ENCODE measurements at regions not wholly inside any gene's neighbourhood (a gene's known extent, or its start where the extent isn't known, plus 50 kb on each side); places are given as distances from the start of the nearest gene placed in this dataset.

GRCh38 chr16:6047325-6047724, 949.7 kb upstream of the EEF2KMT start (continued):
- no peak for TF ChIP-seq POU6F1 (CRISPR knock-in tag; IDR thresholded peaks at IDR 0.05; ENCODE audit: borderline replicate concordance, low read depth)
- TF ChIP-seq CSDC2 (CRISPR knock-in tag; IDR thresholded peaks at IDR 0.05): no peak
- TF ChIP-seq ISL1 (CRISPR knock-in tag; IDR thresholded peaks at IDR 0.05): no peak
- TF ChIP-seq GLIS3 (CRISPR knock-in tag; IDR thresholded peaks at IDR 0.05): no peak
- TF ChIP-seq RARB (CRISPR knock-in tag; IDR thresholded peaks at IDR 0.05): no peak
- TF ChIP-seq ZFP30 (CRISPR knock-in tag; IDR thresholded peaks at IDR 0.05): no peak
- TF ChIP-seq BACH2 (CRISPR knock-in tag; IDR thresholded peaks at IDR 0.05; ENCODE audit: borderline replicate concordance): no peak

GRCh38 chr16:6038941-6039645, 941.5 kb upstream of the EEF2KMT start:
- TF ChIP-seq TCF4 (CRISPR knock-in tag; IDR thresholded peaks at IDR 0.05; ENCODE audit: borderline replicate concordance) (no peak), ZNF8 (CRISPR knock-in tag; IDR thresholded peaks at IDR 0.05) (no peak), SNAI2 (CRISPR knock-in tag; IDR thresholded peaks at IDR 0.05) (no peak), ZNF565 (CRISPR knock-in tag; conservative IDR thresholded peaks at IDR 0.05; ENCODE audit: low read depth) (no peak), GLIS3 (CRISPR knock-in tag; IDR thresholded peaks at IDR 0.05) (no peak), ZC3H10 (CRISPR knock-in tag; IDR thresholded peaks at IDR 0.05) (no peak), ESRRG (CRISPR knock-in tag; IDR thresholded peaks at IDR 0.05) (no peak), PPARA (CRISPR knock-in tag; IDR thresholded peaks at IDR 0.05; ENCODE audit: borderline replicate concordance) (no peak), CSRNP3 (CRISPR knock-in tag; IDR thresholded peaks at IDR 0.05) (no peak), RARB (CRISPR knock-in tag; IDR thresholded peaks at IDR 0.05) (no peak), ISL1 (CRISPR knock-in tag; IDR thresholded peaks at IDR 0.05) (no peak), POU6F1 (CRISPR knock-in tag; IDR thresholded peaks at IDR 0.05; ENCODE audit: borderline replicate concordance, low read depth) (no peak), CSDC2 (CRISPR knock-in tag; IDR thresholded peaks at IDR 0.05) (no peak), ZNF70 (CRISPR knock-in tag; IDR thresholded peaks at IDR 0.05) (no peak), TSHZ2 (CRISPR knock-in tag; IDR thresholded peaks at IDR 0.05) (no peak), BACH2 (CRISPR knock-in tag; IDR thresholded peaks at IDR 0.05; ENCODE audit: borderline replicate concordance) (no peak), ZFP30 (CRISPR knock-in tag; IDR thresholded peaks at IDR 0.05) (no peak), ZFP3 (CRISPR knock-in tag; IDR thresholded peaks at IDR 0.05) (no peak)
- no peak for ATAC-seq

GRCh38 chr16:6035161-6035560, 937.6 kb upstream of the EEF2KMT start:
- no peak for ATAC-seq
- TF ChIP-seq SNAI2 (CRISPR knock-in tag; IDR thresholded peaks at IDR 0.05): no peak
- no peak for TF ChIP-seq PPARA (CRISPR knock-in tag; IDR thresholded peaks at IDR 0.05; ENCODE audit: borderline replicate concordance)
- TF ChIP-seq ZFP30 (CRISPR knock-in tag; IDR thresholded peaks at IDR 0.05): no peak
- TF ChIP-seq ESRRG (CRISPR knock-in tag; IDR thresholded peaks at IDR 0.05): no peak
- no peak for TF ChIP-seq CSRNP3 (CRISPR knock-in tag; IDR thresholded peaks at IDR 0.05)
- no peak for TF ChIP-seq BACH2 (CRISPR knock-in tag; IDR thresholded peaks at IDR 0.05; ENCODE audit: borderline replicate concordance)
- no peak for TF ChIP-seq POU6F1 (CRISPR knock-in tag; IDR thresholded peaks at IDR 0.05; ENCODE audit: borderline replicate concordance, low read depth)
- no peak for TF ChIP-seq ARNTL (CRISPR knock-in tag; IDR thresholded peaks at IDR 0.05; ENCODE audit: borderline replicate concordance, low read depth)
- TF ChIP-seq ZC3H10 (CRISPR knock-in tag; IDR thresholded peaks at IDR 0.05): no peak
- TF ChIP-seq TCF4 (CRISPR knock-in tag; IDR thresholded peaks at IDR 0.05; ENCODE audit: borderline replicate concordance): no peak
- TF ChIP-seq PATZ1 (CRISPR knock-in tag; IDR thresholded peaks at IDR 0.05; ENCODE audit: borderline replicate concordance): no peak
- TF ChIP-seq ZNF565 (CRISPR knock-in tag; conservative IDR thresholded peaks at IDR 0.05; ENCODE audit: low read depth): no peak
- no peak for TF ChIP-seq CREB5 (CRISPR knock-in tag; IDR thresholded peaks at IDR 0.05; ENCODE audit: low read depth)
- no peak for TF ChIP-seq ZNF70 (CRISPR knock-in tag; IDR thresholded peaks at IDR 0.05)
- no peak for TF ChIP-seq CSDC2 (CRISPR knock-in tag; IDR thresholded peaks at IDR 0.05)
- no peak for TF ChIP-seq ISL1 (CRISPR knock-in tag; IDR thresholded peaks at IDR 0.05)

Measured in SK-N-SH treated with all-trans-retinoic acid at 6 μM for 48 hours (cell line).